Hippocampal formation (tissue), 2 donors: ENCODE measurements at regions not wholly inside any gene's neighbourhood (a gene's known extent, or its start where the extent isn't known, plus 50 kb on each side); places are given as distances from the start of the nearest gene placed in this dataset.
A peak's percentile ranks its signal among the peaks of the same experiment; 100 is the strongest.

Experiments
- DNase-seq, 2 donors: peaks; one replicate each; lab custom pipeline; 2025; lab: John Stamatoyannopoulos, UW

DNA sequence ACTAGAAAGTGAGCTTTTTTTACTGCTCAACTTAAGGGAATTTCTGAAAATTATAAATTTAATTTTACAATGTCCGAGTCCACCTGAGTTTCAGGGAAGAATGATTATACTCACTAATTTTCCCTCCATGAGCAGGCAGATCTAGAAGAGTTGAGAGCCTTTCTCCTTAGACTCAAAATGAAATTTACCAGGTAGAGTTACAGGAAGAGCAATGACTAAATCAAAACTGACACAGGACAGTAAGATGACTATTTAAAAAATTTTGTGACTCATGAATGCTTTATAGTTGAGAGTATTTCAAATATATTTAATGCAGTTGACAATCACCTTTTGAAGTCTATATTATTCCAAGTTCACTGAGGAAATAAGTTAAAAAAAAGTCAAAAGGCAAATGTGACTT lies 198.1 kb upstream of the NRSN1 start:
- DNase-seq, result no peak

DNA sequence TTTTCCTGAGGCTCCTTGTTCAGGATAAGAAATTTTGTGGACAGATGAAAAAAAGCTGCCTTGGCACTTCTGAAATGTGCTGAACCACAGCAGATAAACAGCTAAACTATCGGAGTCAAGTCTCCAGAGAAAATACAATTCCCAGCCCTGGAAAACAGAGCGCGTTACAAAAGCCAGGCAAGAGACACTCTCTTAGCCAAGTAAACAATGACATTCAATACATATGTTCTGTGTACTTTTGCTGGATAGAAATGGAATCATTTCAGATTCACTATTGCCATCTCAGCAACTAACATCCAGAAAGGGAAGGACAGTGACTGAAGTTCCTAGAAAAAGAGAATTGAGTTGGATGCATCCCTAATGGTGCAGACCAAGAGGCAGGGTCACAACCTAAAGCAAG lies 196.8 kb upstream of the NRSN1 start:
- DNase-seq, result no peak

DNA sequence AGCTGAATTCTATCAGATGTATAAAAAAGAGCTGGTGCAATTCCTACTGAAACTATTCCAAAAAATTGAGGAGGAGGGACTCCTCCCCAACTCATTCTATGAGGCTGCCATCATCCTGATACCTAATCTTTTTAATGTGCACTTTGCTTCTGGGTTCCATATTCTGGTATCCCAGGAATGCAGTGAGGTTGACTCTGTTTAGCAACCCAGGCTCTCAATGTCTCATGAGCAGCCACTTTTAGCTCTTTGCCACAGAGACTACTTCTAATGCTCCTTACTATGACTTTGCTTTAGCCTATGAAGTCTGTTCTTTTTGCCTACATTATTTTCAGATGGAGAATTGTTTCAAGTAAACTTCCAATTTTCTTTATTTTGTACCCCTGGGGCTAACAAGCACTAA lies 185.5 kb upstream of the NRSN1 start:
- DNase-seq, result no peak

DNA sequence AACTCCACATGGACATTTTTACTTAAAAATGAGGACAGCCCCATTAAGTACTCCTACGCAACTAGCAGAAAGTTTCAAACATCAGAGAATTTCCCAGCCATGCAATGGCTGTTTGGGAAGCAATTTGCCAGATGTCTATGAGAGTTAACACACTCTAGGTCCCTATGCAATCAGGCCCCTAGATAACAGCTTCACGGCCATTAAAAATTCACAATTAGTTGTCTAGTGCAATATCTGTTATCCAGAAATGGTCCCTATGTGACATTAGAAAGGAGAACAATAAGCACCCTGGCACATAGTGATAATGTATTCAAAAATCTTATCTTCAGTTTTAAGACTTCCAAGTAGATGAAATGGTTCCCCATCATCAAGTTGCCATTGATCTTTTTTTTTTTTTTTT lies 174.3 kb upstream of the NRSN1 start:
- no peak for DNase-seq

DNA sequence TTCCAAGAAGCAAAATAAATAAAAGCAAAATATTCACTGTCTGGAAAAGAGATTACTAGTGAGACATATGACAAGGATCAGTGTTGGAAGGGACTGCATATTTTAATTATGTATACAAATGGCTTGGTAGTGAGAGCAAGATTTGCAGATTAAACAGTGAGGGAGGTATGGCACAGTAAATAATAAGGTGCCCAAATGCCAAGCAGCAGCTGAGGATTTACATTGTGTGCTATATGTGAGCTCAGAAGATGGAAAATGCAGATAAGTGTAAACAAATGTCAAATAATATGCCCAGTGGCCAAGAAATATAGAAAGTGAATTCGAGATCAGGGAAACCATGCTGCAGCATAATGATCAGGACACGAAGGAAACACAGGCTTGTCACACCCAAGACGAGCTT lies 173.8 kb upstream of the NRSN1 start:
- no peak for DNase-seq

DNA sequence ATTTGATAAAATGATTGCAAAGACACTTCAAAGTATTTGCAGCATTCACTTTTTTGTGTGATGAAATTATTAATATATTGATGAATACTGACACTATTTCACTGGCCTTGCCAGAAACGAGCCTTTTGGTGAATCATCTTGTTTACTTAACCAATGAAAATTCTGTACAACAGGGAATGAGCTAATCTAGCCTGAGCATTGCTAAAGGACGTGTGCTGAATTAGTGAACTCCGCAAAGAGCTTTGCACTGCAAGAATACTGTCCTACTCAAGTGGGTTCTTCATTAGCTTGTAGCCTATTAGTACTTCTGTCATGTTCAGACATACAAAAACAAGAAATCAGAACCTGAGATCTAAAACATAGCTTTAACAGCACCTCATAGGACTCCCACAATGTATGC lies 172.0 kb upstream of the NRSN1 start:
- DNase-seq, result no peak

DNA sequence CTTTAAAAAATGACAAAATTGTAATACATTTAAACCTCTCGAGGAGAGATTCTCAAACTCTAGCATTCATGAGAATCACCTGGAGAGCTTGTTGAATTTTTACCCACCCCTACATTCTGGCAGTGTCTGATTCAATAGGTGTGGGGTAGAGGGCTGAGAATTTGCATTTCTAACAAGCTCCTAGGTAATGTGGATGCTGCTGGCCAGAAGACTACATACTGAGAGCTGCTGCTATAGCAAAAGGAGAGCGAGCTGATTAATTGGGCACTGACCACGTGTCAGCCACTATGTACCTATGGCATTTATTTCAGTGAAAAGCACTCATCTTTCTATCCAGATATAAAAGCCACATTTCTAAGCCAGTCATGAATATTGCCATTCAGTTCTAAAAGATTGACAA lies 169.0 kb upstream of the NRSN1 start:
- no peak for DNase-seq

DNA sequence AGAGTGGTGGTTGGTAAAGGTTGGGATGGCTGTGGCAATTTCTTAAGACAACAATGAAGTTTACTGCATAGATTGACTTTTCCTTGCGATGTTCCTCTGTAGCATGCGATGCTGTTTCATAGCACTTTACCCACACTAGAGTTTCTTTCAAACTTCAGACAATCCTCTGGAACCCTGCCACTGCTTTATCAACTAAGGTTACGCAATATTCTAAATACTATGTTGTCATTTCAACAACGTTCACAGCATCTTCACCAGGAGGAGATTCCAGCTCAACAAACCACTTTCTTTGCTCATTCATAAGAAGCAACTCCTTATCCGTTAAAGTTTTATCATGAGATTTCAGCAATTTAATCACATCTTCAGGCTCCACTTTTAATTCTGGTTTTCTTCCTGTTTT lies 161.2 kb upstream of the NRSN1 start:
- no peak for DNase-seq

DNA sequence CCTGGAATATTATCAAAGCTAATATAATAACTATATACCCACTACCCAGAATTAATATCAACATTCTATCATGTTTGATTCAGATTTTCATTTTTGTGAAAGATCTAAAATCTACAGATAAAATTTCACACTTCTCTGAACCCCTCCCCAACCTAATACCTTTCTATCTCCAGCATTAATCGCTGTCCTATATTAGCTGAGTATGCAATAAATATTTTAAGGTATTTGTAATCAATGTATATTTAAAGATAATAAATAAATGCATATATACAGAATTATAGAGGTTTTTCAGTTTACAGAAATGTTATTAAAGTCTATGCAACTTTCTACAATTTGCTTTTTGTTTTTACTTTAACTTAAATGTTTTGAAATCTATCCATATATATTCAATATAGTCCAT lies 156.7 kb upstream of the NRSN1 start:
- DNase-seq, result no peak

DNA sequence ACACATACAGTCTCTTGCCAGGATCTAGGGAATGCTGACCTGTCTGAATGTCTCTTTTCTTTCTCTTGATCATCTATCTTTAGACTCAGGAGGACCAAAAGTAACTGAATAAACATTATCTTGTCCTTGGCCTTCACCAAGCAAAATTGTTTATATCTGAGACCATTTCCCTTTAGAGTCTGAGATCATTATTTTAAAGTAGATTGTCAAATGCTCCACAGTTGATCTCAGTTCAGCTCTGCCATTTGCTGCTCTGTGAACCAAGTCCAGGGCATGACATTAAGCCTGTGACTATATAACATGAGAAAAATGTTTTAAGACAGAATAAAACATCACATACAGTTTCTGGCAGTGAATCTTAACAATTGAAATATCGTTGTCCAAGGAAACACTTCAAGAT lies 148.3 kb upstream of the NRSN1 start:
- no peak for DNase-seq

DNA sequence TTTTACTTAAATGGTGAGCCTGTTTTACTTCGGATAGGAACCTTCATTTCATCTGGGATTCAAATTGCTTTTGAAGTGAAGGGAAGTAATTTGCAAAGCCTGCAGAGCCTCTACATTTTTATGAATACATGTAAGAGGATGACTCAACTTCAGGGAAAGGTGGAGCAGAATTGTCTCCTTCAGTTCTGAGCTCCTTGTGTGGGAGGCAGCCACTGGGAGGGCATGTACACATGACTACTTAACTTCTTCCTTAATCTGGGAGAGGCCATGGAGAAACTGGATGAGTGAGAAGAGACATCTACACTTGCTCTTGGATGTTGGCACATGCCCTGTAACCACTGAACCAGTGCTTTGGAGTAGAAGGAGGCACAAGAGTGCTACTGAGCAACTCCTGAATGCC lies 145.1 kb upstream of the NRSN1 start:
- DNase-seq, result no peak

DNA sequence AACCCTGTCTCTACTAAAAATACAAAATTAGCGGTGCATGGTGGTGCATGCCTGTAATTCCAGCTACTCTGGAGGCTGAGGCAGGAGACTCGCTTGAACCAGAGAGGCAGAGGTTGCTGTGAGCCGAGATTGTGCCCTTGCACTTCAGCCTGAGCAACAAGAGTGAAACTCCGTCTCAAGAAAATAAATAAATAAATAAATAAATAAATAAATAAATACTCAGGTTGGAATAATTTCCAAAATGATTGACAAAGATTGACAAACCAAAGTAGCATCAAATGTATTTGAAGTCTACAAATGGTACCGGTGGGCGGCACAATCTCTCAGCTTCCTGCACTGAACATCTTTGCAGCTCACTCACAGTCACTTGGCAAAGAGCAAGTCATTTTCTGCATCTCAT lies 144.1 kb upstream of the NRSN1 start:
- no peak for DNase-seq

DNA sequence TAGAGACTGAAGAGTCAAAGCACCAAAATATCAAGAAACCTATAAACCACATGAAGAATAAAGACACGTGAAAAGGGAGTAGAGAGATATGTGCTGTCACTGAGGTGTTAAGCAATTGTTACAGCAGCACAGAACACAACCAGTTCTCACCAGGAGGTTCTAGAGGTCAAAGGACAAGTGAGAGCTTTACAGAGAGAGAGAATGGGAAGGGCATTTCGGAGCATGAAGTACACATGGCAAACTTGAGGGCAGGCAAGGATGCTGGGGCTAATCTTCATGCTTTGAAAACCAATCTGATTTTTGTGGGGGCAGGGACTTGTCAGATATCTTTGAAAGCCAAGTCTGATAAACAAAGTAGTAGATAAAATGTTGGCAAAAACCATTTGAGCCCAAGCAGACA lies 142.3 kb upstream of the NRSN1 start:
- DNase-seq, result no peak

DNA sequence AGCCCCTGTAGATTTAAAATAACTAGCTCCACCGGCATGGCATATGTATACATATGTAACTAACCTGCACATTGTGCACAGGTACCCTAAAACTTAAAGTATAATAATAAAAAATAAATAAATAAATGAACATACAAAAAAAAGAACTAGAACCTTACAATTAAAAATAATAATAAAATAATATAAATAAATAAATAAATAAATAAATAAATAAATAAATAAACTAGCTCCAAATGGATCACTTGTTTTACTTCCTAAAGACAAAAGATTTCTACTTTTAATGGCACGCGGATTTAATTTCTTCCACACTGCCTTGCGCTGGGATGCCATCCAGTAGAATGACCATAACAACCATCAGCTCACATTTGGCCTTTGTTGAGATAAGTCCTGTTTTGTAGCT lies 141.0 kb upstream of the NRSN1 start:
- DNase-seq, result no peak

DNA sequence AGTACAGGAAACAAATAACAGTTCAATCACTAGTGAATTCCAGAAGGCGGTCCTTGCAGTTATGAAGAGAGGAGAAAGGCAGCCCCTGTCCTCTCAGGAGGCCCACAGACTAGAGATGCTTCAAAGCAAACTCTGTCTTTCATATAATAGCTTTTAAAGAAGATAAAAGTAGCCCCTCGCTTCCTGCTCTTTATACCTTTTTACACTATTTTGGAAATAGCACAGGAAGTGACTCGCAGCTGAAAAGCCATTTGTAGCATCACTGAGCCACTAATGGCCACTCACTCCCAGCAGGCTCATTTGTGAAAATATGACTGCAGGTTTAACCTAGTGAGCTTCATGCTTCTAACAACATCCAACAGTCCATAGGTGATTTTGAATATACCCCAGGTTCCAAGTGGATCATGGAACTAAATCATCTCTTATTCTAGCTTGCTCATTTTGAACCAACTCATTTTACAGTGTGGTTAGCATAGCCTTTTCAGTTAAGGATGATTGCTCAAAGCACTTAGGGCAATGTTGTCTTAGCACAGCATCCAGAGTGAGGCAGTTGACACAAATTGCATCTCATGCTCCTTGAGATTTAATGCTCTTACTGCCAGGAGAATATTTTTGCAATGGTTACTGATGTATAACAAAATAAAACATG lies 136.0 kb upstream of the NRSN1 start:
- no peak for DNase-seq

DNA sequence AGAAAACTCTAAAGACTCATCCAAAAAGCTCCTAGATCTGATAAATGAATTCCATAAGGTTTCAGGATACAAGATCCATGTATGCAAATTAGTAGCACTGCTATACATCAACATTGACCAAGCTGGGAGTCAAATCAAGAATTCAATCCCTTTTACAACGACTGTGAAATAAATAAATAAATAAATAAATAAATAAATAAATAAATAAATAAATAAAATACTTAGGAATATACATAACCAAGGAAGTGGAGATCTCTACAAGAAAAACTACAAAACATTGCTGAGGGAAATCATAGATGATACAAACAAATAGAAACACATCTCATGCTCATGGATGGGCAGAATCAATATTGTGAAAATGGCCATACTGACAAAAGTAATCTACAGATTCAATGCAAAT lies 132.0 kb upstream of the NRSN1 start:
- DNase-seq, result no peak

DNA sequence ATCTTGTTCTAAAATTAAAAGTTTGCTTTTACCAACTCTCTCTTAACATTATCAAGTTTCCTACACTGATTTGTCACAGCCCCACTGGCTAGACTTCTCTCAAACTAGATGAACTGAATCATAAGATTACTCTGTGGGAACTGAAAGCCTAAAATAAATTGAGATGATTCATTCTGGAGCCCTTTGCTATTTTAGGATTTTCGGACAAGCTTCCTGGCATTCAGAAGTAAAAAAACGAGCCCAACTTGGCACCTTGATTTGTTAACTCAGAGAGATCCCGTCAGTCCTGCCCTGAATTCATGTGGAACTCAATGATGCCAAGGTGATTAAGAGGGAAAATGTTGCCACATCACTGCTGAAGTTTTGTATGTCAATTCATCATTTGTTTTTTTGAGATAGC lies 122.0 kb upstream of the NRSN1 start:
- DNase-seq, result no peak

DNA sequence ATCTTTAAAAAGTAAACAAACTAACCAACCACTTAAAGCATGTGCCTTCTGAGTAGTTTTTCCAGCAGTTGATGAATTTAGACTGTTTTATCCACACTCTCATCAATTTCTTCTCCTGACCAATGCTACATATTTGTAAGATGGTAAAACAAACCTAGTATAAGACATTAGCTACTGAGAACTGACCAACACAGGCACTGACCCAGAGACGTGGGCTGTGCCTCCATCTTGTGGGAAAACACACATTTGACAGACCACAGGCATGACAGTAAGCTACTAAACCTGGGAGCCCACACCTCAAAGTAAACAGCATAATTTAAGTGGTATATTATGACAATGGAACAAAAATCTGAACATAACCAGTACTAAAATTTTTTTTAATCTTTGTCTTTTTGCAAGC lies 121.4 kb upstream of the NRSN1 start:
- no peak for DNase-seq

DNA sequence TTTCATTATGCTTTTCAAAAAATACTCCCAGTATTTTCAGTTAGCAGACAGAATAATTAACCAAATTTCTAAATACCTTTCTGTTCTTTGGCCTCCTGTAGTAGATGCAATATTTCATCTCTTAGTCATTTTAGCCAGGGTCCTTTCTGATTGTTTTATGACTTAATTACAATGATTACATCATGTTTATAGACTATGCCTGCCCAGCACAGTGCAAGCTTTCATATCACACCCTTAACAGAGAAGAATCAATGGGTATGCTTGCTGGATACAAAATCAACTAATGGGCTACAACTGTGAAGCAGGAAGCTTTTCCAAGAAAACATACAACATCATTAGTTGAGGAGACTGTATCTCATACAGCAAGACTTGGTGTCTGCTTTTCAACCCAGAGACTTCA lies 119.8 kb upstream of the NRSN1 start:
- DNase-seq, result no peak

DNA sequence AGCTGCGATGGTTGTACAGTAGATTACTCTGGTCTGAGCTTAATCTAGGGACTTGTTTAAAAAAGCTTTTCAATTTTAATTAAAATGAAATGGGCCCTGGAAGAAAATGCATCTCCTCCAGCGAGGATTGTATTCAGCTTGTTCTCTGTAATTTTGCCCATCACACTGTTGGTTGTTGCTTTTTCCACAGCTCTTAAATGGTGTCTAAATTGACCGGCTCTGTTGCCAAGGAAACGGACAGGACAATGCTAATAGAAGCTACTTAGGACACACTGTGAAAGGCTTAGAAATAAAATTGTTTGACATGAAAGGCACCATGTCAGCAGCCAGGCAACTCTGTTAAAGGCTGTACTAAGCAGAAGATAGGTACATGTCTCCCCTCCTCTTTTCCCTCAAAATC lies 116.7 kb upstream of the NRSN1 start:
- peak in 1 of 2 donors; percentile 1 for DNase-seq

DNA sequence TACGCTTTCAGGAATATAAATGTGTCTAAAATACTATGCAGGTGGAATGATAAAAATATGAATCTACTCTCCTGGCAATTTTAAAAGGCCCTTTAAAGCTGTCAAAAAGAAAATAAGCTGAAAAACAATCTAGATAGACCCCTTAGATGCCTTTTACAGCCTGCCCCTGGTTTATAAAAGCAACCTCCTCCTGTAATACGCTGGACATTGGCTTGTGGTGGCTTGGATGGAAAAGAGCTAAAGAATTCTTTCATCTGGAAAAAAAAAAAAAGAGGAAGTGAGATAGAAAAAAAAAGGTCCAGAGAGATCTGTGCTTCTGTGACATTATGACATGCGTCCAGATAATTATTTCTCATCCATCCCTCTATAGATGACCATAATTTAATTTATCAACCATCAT lies 115.9 kb upstream of the NRSN1 start:
- no peak for DNase-seq

DNA sequence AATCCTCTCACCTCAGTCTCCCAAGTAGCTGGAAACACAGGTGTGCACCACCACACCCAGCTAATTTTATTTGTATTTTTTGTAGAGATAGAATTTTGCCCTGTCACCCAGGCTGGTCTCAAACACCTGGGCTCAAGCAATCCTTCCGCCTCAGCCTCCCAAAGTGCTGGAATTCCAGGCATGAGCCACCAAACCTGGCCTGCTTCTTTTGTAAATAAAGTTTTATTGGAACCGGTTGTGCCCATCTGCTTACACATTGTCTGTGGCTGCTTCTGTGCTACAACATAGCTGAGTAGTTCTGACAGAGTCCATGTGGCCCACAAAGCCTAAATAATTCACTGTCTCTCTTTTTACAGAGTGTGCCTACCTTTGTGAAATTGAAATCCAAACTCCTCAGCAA lies 109.7 kb upstream of the NRSN1 start:
- DNase-seq, result no peak

DNA sequence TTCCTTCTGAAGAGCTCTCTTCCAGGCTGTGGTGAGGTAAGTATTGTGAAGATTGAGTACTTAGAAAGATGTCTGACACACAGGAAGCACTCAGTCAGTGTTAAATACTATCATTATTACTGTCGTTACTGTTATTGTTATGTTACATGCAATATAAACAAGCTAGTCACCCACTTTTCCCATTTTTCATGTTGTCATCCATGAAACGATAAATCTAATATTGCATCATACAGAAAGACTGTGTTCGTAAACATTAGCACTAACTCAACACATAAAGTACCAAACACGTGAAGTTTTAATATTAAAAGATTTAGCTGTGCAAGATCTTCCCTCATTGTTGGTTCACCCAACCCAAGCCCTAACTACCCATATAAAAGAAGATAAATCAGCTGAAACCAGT lies 109.2 kb upstream of the NRSN1 start:
- no peak for DNase-seq

DNA sequence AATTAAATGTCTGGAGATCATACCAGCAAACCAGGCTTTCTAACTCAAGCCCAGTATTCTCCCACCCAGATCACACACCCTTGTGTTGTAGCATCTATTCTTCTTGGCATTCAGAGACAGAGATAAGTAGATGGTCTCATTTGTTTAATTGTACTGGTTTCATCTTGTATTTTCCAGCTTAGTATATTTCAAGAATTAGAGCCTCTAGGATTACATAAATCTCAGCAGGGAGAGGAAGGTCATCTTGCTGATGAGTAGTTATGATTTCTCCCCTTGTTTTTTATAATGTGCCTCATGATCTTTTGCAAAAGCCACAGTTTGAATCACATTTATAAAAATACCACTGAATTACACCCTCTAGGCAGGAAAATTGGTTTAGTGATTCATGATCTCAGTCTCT lies 106.6 kb upstream of the NRSN1 start:
- DNase-seq, result no peak

DNA sequence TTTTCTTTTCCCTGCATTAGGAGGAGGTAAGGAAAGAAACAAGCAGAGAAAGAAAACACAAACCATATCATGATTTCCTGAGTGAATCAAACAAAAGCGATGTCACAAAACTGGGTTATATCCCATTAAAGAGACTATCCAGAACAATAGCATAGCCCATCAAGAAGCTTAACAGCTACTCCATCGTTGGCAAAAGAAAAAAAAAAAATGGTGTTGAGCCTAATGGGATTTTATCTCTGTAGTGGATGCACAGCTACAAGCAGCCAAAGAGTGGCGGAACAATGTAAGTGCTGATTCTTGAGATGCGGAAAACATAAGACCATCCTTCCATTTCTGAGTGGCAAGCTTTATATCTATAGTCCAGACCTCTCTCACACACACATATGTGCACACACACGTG lies 106.2 kb upstream of the NRSN1 start:
- no peak for DNase-seq
